ENCODE measurements at regions not wholly inside any gene's neighbourhood (a gene's known extent, or its start where the extent isn't known, plus 50 kb on each side); places are given as distances from the start of the nearest gene placed in this dataset.

DNA sequence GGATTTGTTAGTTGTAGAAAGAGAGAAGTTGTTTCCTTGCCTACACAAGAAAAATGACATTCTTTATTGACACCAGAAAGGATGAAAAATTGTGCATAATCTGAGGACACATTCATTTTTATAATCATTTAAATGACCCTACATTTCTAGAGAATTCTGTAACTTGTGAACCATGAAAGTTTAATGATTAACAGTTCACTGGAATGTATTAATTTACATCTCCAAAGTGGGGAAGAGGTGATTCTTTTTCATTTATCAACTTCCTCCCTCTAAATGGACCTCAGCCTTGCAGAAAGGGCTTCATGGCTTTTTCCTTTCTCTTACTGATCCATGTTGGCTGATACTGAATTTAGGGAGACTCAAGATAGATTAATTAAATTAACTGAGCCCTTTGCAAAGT is 565.2 kb upstream of the LINC00305 start:
- no peak for DNase-seq
- Histone ChIP-seq H4K20me1 (ENCODE audit: control insufficient read depth, insufficient read depth, insufficient read length) (no peaks in the 10 kb centered on the region), H3K79me2 (ENCODE audit: insufficient read depth, low read length) (no peaks in the 10 kb centered on the region), H2AFZ (ENCODE audit: low read length) (no peak overlapping the region), H4K8ac (replicated peaks; ENCODE audit: insufficient read length, low read depth, low read length) (no peak overlapping the region), H2BK5ac (ENCODE audit: insufficient read length, low read length) (no peak overlapping the region), H3K4me1 (ENCODE audit: insufficient read depth, low read length) (no peaks in the 10 kb centered on the region), H3K4ac (ENCODE audit: low read depth, low read length) (no peak overlapping the region), H2BK12ac (ENCODE audit: insufficient read length, low read depth, low read length) (no peak overlapping the region), H2AK5ac (ENCODE audit: insufficient read length, low read length) (no peak overlapping the region), H4K5ac (ENCODE audit: insufficient read length, low read depth, low read length) (no peak overlapping the region), H2BK15ac (ENCODE audit: low read depth, low read length) (no peak overlapping the region), H2BK20ac (ENCODE audit: low read depth, low read length, poor library complexity, severe bottlenecking) (no peak overlapping the region), H3T11ph (ENCODE audit: low read length) (no peak overlapping the region), H4K91ac (ENCODE audit: insufficient read length, low read depth, low read length) (no peak overlapping the region), H3K14ac (ENCODE audit: insufficient read depth, low read length) (no peak overlapping the region), H2BK120ac (ENCODE audit: low read depth, low read length, poor library complexity, severe bottlenecking) (no peak overlapping the region), H3K4me2 (ENCODE audit: insufficient read depth, insufficient read length, low read length) (no peak overlapping the region), H3K27me3 (ENCODE audit: insufficient read depth, low read length) (no peaks in the 10 kb centered on the region), H3K9ac (ENCODE audit: extremely low read depth, insufficient read length, low read length) (no peak overlapping the region), H3K9me3 (ENCODE audit: control insufficient read depth, low read depth, low read length) (no peaks in the 10 kb centered on the region), H3K23ac (ENCODE audit: insufficient read length, low read depth, low read length) (no peak overlapping the region), H3K79me1 (ENCODE audit: insufficient read depth, low read depth, low read length, poor library complexity, severe bottlenecking) (no peaks in the 10 kb centered on the region), H3K56ac (ENCODE audit: insufficient read length, low read depth, low read length) (no peak overlapping the region), H3K23me2 (ENCODE audit: insufficient read length, low read depth, low read length, poor library complexity, severe bottlenecking) (no peaks in the 10 kb centered on the region), H3K27ac (ENCODE audit: insufficient read length, low read depth, low read length) (no peak overlapping the region), H3K18ac (ENCODE audit: insufficient read length, low read depth, low read length) (no peak overlapping the region)
- Mint-ChIP-seq H3K27me3 (ENCODE audit: low read depth) (no peaks in the 10 kb centered on the region), H3K27ac (0 out of 7 replicates have a peak overlapping the region, but pooled peaks of 1 of the 3 experiments have one; percentile 21), H3K4me3 (no peak overlapping the region), H3K4me1 (peaks cover 6 to 9% of the 10 kb centered on the region in 2 experiments; a peak in 2 of 4 replicates), H3K36me3 (ENCODE audit: insufficient read depth in 1 of 3, low read depth in 3 of 3) (no peaks in the 10 kb centered on the region), H3K9me3 (no peaks in the 10 kb centered on the region)
- TF ChIP-seq, protein P1, sequence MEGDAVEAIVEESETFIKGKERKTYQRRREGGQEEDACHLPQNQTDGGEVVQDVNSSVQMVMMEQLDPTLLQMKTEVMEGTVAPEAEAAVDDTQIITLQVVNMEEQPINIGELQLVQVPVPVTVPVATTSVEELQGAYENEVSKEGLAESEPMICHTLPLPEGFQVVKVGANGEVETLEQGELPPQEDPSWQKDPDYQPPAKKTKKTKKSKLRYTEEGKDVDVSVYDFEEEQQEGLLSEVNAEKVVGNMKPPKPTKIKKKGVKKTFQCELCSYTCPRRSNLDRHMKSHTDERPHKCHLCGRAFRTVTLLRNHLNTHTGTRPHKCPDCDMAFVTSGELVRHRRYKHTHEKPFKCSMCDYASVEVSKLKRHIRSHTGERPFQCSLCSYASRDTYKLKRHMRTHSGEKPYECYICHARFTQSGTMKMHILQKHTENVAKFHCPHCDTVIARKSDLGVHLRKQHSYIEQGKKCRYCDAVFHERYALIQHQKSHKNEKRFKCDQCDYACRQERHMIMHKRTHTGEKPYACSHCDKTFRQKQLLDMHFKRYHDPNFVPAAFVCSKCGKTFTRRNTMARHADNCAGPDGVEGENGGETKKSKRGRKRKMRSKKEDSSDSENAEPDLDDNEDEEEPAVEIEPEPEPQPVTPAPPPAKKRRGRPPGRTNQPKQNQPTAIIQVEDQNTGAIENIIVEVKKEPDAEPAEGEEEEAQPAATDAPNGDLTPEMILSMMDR (conservative IDR thresholded peaks at IDR 0.05): no peak
